ENCODE measurements at regions not wholly inside any gene's neighbourhood (a gene's known extent, or its start where the extent isn't known, plus 50 kb on each side); places are given as distances from the start of the nearest gene placed in this dataset.

- Mint-ChIP-seq H3K9me3 (no peaks in the 10 kb centered on the region), H3K27me3 (ENCODE audit: low read depth) (peaks cover 96% of the 10 kb centered on the region), H3K4me3 (no peak overlapping the region), H3K27ac (ENCODE audit: unreplicated experiment) (no peak overlapping the region), H3K36me3 (ENCODE audit: low read depth) (no peaks in the 10 kb centered on the region), H3K4me1 (no peaks in the 10 kb centered on the region)
- DNase-seq (ENCODE audit: low read depth, low spot score), result no peak
- no peak for TF ChIP-seq CTCF (conservative IDR thresholded peaks at IDR 0.05)
Measured at GRCh38 chr20:22456109-22456508, 128.3 kb downstream of the FOXA2 start.

- no peaks in the 10 kb centered on the region for H3K4me1 Mint-ChIP-seq
- TF ChIP-seq CTCF (conservative IDR thresholded peaks at IDR 0.05), result no peak
- H3K36me3 Mint-ChIP-seq (ENCODE audit: low read depth), result no peaks in the 10 kb centered on the region
- no peaks in the 10 kb centered on the region for H3K9me3 Mint-ChIP-seq
- no peak overlapping the region for H3K27ac Mint-ChIP-seq (ENCODE audit: unreplicated experiment)
- H3K27me3 Mint-ChIP-seq (ENCODE audit: low read depth), result peaks cover 97% of the 10 kb centered on the region
- no peak overlapping the region for H3K4me3 Mint-ChIP-seq
- no peak for DNase-seq (ENCODE audit: low read depth, low spot score)
Measured at GRCh38 chr20:22455259-22455658, 129.1 kb downstream of the FOXA2 start.

- no peak for DNase-seq (ENCODE audit: low read depth, low spot score)
- H3K9me3 Mint-ChIP-seq, result no peaks in the 10 kb centered on the region
- H3K27me3 Mint-ChIP-seq (ENCODE audit: low read depth), result peaks cover 100% of the 10 kb centered on the region
- H3K36me3 Mint-ChIP-seq (ENCODE audit: low read depth), result no peaks in the 10 kb centered on the region
- peak; percentile 80 for TF ChIP-seq CTCF (conservative IDR thresholded peaks at IDR 0.05)
- no peaks in the 10 kb centered on the region for H3K4me1 Mint-ChIP-seq
- H3K4me3 Mint-ChIP-seq, result no peak overlapping the region
- H3K27ac Mint-ChIP-seq (ENCODE audit: unreplicated experiment), result no peak overlapping the region
Measured at GRCh38 chr20:22453244-22454080, 130.9 kb downstream of the FOXA2 start.

DNA sequence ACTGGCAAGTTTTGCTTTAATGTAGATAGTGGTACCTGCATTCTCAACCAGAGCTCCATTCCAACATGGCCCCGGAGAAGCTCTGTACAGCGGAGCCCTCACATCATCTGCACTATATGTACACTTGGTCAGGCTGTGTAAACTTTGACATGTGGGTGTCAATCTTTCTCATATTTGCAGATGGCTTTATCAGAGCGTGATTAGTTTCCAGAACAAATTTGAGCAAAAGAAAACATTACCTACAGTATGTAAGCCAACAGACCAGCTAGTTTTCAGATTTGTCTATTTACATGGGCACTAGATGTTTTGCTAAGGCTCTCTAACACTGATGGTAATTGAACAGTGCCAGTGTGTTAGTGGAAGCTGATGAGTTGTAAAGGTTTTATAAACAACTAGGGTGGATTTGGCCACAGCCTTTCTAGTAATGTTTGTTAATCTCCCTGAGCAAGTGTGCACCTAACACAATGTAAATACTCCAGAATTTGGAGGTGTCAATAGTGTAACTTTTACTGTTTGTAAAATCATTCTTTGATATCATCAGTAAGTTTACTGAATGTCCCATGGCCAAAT lies 131.8 kb downstream of the FOXA2 start:
- Mint-ChIP-seq H3K27me3 (ENCODE audit: low read depth) (peaks cover 100% of the 10 kb centered on the region), H3K4me3 (no peak overlapping the region), H3K36me3 (ENCODE audit: low read depth) (no peaks in the 10 kb centered on the region), H3K27ac (ENCODE audit: unreplicated experiment) (no peak overlapping the region), H3K4me1 (no peaks in the 10 kb centered on the region), H3K9me3 (no peaks in the 10 kb centered on the region)
- TF ChIP-seq CTCF (conservative IDR thresholded peaks at IDR 0.05), result no peak
- DNase-seq (ENCODE audit: low read depth, low spot score), result no peak

GRCh38 chr20:22450537-22450936 lies 133.8 kb downstream of the FOXA2 start:
- TF ChIP-seq CTCF (conservative IDR thresholded peaks at IDR 0.05), result no peak
- H3K9me3 Mint-ChIP-seq, result no peaks in the 10 kb centered on the region
- DNase-seq (ENCODE audit: low read depth, low spot score), result no peak
- no peak overlapping the region for H3K4me3 Mint-ChIP-seq
- peaks cover 98% of the 10 kb centered on the region for H3K27me3 Mint-ChIP-seq (ENCODE audit: low read depth)
- no peaks in the 10 kb centered on the region for H3K4me1 Mint-ChIP-seq
- H3K36me3 Mint-ChIP-seq (ENCODE audit: low read depth), result no peaks in the 10 kb centered on the region
- H3K27ac Mint-ChIP-seq (ENCODE audit: unreplicated experiment), result no peak overlapping the region

Measured in neural crest cell (in vitro differentiated cells).